ENCODE measurements at regions not wholly inside any gene's neighbourhood (a gene's known extent, or its start where the extent isn't known, plus 50 kb on each side); places are given as distances from the start of the nearest gene placed in this dataset.

DNA sequence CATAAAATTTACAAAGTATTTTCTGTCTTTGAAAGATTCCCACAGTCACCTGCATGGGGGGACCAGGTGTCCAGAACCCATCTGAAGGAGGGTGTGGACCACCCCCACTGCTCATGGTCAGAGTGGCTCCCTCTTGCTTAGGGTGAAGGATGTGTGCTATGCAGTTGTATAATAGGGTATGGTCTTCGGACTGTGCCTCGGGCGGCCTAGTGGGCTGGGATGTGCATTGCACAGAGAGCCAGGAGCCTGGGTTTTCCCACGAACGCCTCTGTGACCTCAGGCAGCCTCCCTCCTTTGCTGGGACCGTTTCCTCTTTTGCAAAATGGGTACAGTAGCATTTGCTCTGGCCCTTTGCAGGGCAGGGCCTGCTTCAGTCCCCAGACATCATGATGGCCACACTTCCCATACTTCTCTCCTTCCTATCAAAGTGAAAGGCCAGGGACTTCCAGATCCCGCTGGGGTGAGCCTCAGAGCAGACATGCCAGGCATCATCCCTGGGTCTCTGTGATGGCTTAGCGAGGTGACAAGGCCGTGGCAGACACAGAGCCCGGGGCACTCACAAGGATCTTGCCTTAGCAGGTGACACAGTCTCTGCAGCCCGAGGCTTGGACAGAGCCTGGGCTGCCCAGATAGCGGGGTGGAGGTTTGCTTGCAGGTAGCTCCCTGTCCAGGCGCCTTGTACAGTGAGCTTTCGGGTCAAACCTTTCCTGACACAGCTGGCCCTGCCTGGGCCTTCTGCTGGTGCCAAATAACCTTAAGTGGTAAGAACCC is 59.4 kb upstream of the ZNF536 start:
- H3K4me3 ChIP-seq, result no peak overlapping the region
- H3K27ac ChIP-seq, result no peak overlapping the region
- TF ChIP-seq, protein P1, sequence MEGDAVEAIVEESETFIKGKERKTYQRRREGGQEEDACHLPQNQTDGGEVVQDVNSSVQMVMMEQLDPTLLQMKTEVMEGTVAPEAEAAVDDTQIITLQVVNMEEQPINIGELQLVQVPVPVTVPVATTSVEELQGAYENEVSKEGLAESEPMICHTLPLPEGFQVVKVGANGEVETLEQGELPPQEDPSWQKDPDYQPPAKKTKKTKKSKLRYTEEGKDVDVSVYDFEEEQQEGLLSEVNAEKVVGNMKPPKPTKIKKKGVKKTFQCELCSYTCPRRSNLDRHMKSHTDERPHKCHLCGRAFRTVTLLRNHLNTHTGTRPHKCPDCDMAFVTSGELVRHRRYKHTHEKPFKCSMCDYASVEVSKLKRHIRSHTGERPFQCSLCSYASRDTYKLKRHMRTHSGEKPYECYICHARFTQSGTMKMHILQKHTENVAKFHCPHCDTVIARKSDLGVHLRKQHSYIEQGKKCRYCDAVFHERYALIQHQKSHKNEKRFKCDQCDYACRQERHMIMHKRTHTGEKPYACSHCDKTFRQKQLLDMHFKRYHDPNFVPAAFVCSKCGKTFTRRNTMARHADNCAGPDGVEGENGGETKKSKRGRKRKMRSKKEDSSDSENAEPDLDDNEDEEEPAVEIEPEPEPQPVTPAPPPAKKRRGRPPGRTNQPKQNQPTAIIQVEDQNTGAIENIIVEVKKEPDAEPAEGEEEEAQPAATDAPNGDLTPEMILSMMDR (IDR thresholded peaks at IDR 0.05), result no peak
- peak; percentile 36 for DNase-seq (ENCODE audit: low spot score)

DNA sequence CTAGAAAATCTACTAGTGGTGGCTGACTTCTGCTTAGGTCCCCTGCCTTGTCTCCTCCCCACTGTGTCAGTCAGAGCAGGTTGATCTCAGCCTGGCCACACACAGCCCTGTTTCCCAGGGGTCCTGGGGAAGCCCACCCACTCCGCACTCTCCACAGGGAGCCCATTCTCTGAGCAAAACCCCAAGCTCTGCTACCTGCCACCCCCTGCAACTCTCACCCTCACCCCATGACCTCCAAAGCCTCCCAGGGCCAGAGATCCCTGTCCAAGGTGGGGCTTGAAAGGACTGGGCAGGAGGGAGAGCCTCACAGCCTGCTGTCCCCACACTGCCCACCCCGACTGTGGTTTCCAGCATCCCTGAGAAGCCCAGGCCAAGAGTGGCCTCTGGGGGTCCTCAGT is 58.8 kb upstream of the ZNF536 start:
- TF ChIP-seq, protein P1 (IDR thresholded peaks at IDR 0.05), result no peak
- H3K4me3 ChIP-seq, result no peak overlapping the region
- DNase-seq (ENCODE audit: low spot score), result peak; percentile 62
- H3K27ac ChIP-seq, result no peak overlapping the region

DNA sequence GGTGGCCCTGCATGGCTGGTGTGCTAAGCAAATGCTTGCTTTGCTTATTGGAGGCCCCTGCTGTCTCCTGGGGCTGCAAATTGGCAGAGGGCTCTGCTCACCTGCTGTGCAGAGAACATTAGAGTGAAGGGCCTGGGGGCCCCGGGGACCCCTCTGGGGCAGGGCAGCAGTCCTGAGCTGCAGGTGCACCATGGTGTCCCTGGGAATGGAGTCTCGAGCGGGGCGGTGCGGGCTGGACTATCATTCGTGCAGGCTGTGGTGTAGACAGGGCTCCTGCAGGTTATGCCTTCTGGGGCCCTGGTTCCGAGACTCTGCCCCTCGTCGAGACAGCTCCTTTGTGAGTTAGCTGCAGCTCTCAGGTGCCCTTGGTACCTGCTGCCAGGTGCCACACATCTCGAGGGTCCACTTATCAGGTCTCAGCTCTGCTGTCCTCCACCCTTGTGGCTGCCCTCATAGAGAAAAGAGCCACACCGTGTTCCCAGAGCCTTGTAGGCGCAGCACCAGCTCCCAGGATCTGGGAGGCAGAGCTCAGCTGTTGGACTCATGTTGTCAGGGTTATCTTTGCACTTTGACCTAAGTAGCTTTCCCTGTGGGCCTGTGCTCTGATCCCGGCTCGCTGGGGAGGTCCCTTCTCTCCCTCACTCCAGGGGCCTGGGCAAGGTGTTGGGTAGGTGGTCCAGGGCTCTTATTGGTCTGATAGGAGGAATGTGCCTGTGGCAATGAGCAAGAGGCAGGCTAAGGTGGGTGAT is 58.0 kb upstream of the ZNF536 start:
- peak; percentile 61 for DNase-seq (ENCODE audit: low spot score)
- TF ChIP-seq, protein P1 (IDR thresholded peaks at IDR 0.05), result no peak

DNA sequence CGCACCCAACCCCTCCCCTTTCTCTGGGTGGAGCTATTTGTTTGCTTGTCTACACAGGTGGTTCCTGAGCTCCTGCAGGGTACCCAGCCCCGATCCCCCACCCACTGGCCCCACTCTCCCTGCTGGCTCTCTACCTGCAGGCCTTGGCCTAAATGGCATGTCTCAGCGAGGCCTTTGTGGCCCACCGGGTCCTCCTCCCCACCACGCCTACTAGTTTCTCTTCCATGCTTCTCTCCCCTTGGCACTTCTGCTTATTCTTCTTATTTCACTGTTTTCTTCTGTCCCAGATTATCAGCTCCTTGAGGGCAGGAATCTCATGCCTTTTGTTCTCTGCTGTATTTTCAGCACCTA is 57.4 kb upstream of the ZNF536 start:
- no peak overlapping the region for H3K27ac ChIP-seq
- peak; percentile 47 for DNase-seq (ENCODE audit: low spot score)
- TF ChIP-seq, protein P1 (IDR thresholded peaks at IDR 0.05), result no peak
- H3K4me3 ChIP-seq, result no peak overlapping the region

More for the DNA sequence above, 58.0 kb upstream of the ZNF536 start:
- Histone ChIP-seq H3K4me3 (no peak overlapping the region), H3K27ac (no peak overlapping the region)

DNA sequence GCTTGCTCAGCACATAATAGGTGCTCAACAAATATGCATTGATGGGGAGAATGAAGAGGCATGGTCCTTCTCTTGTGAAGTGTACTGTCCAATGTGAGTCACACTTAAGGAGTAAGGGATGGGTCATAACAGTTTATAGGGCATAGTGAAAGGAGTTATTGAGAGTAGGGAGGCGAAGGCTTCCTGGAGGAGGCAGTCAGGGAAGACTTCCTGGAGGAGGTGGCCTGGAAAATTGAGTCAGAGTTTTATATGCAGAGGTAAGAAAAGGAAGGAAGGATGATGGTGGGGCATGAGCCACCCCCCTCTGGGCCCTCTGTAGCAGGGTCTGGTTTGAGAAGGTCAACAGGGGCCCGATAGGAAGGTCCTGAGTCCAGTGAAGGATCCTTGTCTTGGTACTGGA is 57.0 kb upstream of the ZNF536 start:
- TF ChIP-seq, protein P1 (IDR thresholded peaks at IDR 0.05), result no peak
- H3K27ac ChIP-seq, result no peak overlapping the region
- no peak for DNase-seq (ENCODE audit: low spot score)
- no peak overlapping the region for H3K4me3 ChIP-seq

DNA sequence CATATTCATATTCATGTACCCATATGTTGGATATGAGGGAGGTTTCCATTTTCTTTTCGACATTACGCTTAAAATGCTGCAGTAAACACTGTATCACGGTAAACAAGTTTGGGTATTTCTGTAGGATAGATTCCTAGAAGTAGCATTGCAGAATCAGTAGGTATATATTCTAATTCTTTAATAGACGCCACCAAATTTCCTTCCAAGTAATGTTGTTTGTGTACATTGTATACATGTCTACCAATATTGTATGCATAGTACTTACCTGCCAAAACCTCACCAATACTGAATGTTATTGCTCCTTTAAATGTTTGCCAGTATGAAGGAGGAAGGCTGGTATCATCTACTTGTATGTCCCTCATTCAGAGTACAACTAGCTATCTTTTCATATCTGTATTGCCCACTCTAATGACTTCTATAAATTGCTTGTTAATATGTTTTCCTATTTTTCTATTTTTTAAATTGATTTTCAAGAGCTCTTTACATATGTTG is 56.1 kb upstream of the ZNF536 start:
- no peak overlapping the region for H3K4me3 ChIP-seq
- DNase-seq (ENCODE audit: low spot score), result no peak
- TF ChIP-seq, protein P1 (IDR thresholded peaks at IDR 0.05), result no peak
- H3K27ac ChIP-seq, result no peak overlapping the region
